HL-60 (cell line): ENCODE measurements at regions not wholly inside any gene's neighbourhood (a gene's known extent, or its start where the extent isn't known, plus 50 kb on each side); places are given as distances from the start of the nearest gene placed in this dataset.
"Not testable (repeated sequence)": the region's sequence is repeated elsewhere in the genome, so short reads cannot be mapped to it uniquely, and the experiment has no call there.

Source experiments
- DNase-seq, 2 experiments: peaks; one replicate each; pipeline ENCODE4 v3.0.0-alpha.2; 2010 to 2020; ENCODE audit warnings: low read depth in 1 of 2, low spot score in 1 of 2
- H3K27ac ChIP-seq: fragments of 250-450 bp; sonication (Bioruptor Pico); replicated peaks from 2 replicates; pipeline ENCODE4 v1.5.1; 2020; ENCODE audit warnings: mild to moderate bottlenecking, moderate library complexity
- H3K27me3 ChIP-seq: fragments of 250-450 bp; sonication (Bioruptor Pico); 2 replicates; pipeline ENCODE4 v1.5.1; 2021; ENCODE audit warnings: mild to moderate bottlenecking, moderate library complexity; ENCODE audit not compliant: insufficient read depth, poor library complexity, severe bottlenecking
- H3K4me3 ChIP-seq: replicated peaks from 2 replicates; pipeline ENCODE4 v1.5.1; 2011; ENCODE audit warnings: mild to moderate bottlenecking, control low read depth, low read length; ENCODE audit not compliant: insufficient read depth
- GABPA ChIP-seq: IDR thresholded peaks from 2 replicates; pipeline ENCODE4 v1.6.1; 2012; ENCODE audit warnings: low read depth
- POLR2AphosphoS5 ChIP-seq: IDR thresholded peaks from 2 replicates; pipeline ENCODE4 v1.6.1; 2012; ENCODE audit warnings: low read depth
- SPI1 ChIP-seq: IDR thresholded peaks from 2 replicates; pipeline ENCODE4 v1.6.1; 2012; ENCODE audit warnings: low read depth, mild to moderate bottlenecking, borderline replicate concordance
- TF ChIP-seq, protein P1 (sequence below): IDR thresholded peaks from one replicate; pipeline ENCODE4 v1.5.1; 2011; ENCODE audit warnings: low read length, control low read depth, inconsistent platforms; ENCODE audit not compliant: insufficient read depth
- TF ChIP-seq, protein P2 (sequence below): IDR thresholded peaks from 2 replicates; pipeline ENCODE4 v1.6.1; 2012; ENCODE audit warnings: low read depth; ENCODE audit not compliant: insufficient replicate concordance

DNA sequence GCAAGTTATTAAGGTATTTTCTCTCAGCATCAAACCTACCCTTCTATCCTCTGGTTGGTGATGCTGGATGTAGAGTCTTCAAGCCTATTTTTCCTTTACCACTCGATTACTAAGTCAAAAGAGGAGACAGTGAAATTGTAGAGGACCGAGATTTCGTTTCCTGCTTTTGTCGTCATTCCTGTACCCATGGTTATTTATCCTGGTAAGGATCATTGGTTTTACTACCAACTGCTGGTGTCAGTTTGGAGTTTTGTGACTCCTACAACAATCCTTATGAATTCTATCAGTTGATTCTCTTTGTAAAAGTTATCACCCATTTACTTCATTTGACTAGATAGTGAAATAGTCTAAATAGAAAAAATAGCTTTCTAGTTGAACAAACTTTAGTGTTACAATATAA is 2028.2 kb upstream of the ACO1 start:
- Histone ChIP-seq H3K4me3 (no peak overlapping the region), H3K27ac (no peak overlapping the region), H3K27me3 (no peaks in the 10 kb centered on the region)
- no peak for DNase-seq
- TF ChIP-seq POLR2AphosphoS5, result no peak
- TF ChIP-seq, protein P1, sequence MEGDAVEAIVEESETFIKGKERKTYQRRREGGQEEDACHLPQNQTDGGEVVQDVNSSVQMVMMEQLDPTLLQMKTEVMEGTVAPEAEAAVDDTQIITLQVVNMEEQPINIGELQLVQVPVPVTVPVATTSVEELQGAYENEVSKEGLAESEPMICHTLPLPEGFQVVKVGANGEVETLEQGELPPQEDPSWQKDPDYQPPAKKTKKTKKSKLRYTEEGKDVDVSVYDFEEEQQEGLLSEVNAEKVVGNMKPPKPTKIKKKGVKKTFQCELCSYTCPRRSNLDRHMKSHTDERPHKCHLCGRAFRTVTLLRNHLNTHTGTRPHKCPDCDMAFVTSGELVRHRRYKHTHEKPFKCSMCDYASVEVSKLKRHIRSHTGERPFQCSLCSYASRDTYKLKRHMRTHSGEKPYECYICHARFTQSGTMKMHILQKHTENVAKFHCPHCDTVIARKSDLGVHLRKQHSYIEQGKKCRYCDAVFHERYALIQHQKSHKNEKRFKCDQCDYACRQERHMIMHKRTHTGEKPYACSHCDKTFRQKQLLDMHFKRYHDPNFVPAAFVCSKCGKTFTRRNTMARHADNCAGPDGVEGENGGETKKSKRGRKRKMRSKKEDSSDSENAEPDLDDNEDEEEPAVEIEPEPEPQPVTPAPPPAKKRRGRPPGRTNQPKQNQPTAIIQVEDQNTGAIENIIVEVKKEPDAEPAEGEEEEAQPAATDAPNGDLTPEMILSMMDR, result no peak
- TF ChIP-seq, protein P2, sequence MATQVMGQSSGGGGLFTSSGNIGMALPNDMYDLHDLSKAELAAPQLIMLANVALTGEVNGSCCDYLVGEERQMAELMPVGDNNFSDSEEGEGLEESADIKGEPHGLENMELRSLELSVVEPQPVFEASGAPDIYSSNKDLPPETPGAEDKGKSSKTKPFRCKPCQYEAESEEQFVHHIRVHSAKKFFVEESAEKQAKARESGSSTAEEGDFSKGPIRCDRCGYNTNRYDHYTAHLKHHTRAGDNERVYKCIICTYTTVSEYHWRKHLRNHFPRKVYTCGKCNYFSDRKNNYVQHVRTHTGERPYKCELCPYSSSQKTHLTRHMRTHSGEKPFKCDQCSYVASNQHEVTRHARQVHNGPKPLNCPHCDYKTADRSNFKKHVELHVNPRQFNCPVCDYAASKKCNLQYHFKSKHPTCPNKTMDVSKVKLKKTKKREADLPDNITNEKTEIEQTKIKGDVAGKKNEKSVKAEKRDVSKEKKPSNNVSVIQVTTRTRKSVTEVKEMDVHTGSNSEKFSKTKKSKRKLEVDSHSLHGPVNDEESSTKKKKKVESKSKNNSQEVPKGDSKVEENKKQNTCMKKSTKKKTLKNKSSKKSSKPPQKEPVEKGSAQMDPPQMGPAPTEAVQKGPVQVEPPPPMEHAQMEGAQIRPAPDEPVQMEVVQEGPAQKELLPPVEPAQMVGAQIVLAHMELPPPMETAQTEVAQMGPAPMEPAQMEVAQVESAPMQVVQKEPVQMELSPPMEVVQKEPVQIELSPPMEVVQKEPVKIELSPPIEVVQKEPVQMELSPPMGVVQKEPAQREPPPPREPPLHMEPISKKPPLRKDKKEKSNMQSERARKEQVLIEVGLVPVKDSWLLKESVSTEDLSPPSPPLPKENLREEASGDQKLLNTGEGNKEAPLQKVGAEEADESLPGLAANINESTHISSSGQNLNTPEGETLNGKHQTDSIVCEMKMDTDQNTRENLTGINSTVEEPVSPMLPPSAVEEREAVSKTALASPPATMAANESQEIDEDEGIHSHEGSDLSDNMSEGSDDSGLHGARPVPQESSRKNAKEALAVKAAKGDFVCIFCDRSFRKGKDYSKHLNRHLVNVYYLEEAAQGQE, result no peak

DNA sequence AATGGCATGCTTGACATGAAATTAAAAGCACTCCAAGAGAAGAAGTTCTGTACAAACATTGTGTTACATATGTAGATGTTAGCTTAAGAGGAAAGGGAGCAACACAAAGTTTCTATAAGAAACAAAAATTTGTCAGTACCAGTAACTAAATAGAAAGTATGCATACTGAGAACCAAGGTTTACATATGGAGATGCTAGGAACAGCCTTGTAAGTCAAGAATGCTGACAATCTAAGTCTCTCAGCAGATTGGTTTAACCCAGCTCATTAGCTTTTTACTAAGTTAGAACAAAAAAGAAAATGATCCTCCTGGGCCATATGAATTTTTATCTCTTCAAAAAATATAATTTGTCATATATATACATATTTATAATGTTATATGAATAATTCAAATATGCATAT is 2022.1 kb upstream of the ACO1 start:
- H3K4me3 ChIP-seq, result no peak overlapping the region

DNA sequence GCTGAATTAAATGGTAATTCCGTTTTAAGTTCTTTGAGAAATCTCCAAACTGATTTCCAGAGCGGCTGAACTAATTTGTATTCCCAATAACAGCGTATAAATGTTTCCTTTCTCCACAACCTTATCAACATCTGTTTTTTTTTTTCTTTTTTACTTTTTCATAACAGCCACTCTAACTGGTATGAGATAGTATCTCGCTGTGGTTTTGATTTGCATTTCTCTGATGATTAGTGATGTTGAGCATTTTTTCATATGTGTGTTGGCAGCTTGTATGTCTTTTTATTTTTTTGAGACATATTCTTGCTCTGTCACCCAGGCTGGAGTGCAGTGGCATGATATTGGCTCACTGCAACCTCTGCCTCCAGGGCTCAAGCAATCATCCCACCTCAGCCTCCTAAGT is 2018.3 kb upstream of the ACO1 start:
- not testable (repeated sequence) for H3K4me3 ChIP-seq, H3K27ac ChIP-seq, H3K27me3 ChIP-seq, DNase-seq

More for the DNA sequence above, 2022.1 kb upstream of the ACO1 start:
- TF ChIP-seq POLR2AphosphoS5 (no peak), GABPA (no peak), SPI1 (no peak)
- TF ChIP-seq, protein P2, result no peak
- TF ChIP-seq, protein P1, result no peak
- Histone ChIP-seq H3K27me3 (no peaks in the 10 kb centered on the region), H3K27ac (no peak overlapping the region)
- DNase-seq, result no peak

DNA sequence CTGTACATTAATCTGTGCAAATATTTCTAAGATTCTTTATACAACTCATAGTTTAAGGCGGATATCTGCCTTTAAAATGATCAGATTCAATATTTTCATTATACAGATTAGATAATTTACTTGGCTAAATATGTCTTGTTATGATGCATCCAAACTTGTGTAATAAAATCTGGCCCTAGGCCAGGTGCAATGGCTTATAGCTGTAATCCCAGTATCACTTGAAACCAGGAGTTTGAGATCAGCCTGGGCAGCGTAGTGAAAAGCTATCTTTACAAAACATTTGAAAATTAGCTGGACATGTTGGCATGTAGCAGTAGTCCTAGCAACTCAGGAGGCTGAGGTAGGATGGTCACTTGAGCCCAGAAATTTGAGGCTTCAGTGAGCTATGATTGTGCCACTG is 2002.2 kb upstream of the ACO1 start:
- no peak for DNase-seq
- Histone ChIP-seq H3K27ac (no peak overlapping the region), H3K4me3 (no peak overlapping the region), H3K27me3 (no peaks in the 10 kb centered on the region)
- TF ChIP-seq, protein P1, result no peak
- TF ChIP-seq, protein P2, result no peak
- TF ChIP-seq GABPA (no peak), POLR2AphosphoS5 (no peak), SPI1 (no peak)
